Upper lobe of right lung (tissue), 1 donor: ENCODE measurements at regions not wholly inside any gene's neighbourhood (a gene's known extent, or its start where the extent isn't known, plus 50 kb on each side); places are given as distances from the start of the nearest gene placed in this dataset.

Source experiments
- ATAC-seq: fragments of 200-7000 bp; cut with Tn5 transposase; one replicate; pipeline ENCODE4 v1.9.1; 2020; ENCODE audit warnings: mild to moderate bottlenecking, moderate library complexity
- DNase-seq: peaks from one replicate; pipeline ENCODE4 v3.0.0-alpha.2; 2020
- H3K27ac ChIP-seq: fragments of 200-600 bp; one replicate; pipeline ENCODE4 v1.8.0; 2022
- H3K27me3 ChIP-seq: fragments of 200-600 bp; one replicate; pipeline ENCODE4 v1.8.0; 2022; ENCODE audit warnings: mild to moderate bottlenecking
- H3K36me3 ChIP-seq: fragments of 200-600 bp; one replicate; pipeline ENCODE4 v1.8.0; 2022
- H3K4me1 ChIP-seq: fragments of 200-600 bp; one replicate; pipeline ENCODE4 v1.8.0; 2022
- H3K4me3 ChIP-seq: fragments of 200-600 bp; one replicate; pipeline ENCODE4 v1.8.0; 2022; ENCODE audit warnings: mild to moderate bottlenecking
- H3K9me3 ChIP-seq: fragments of 200-600 bp; one replicate; pipeline ENCODE4 v1.8.0; 2022
- CTCF ChIP-seq: fragments of 200-600 bp; IDR thresholded peaks from one replicate; pipeline ENCODE4 v1.8.0; 2022; ENCODE audit warnings: antibody characterized with exemption
- intact Hi-C: fragments of 100-400 bp; cut with DNase I; formaldehyde crosslinking; loops from one replicate; pipeline ENCODE4 v1.11.0; 2022
- donor health status: DM: no; HTN: yes; CAD: no; lungs with severe emphysema.

GRCh38 chr5:13251623-13252376, 692.7 kb downstream of the DNAH5 start:
- H3K27me3 ChIP-seq: no peaks in the 10 kb centered on the region
- H3K27ac ChIP-seq: no peak overlapping the region
- DNase-seq: no peak
- H3K4me3 ChIP-seq: no peak overlapping the region
- H3K4me1 ChIP-seq: no peaks in the 10 kb centered on the region
- no peaks in the 10 kb centered on the region for H3K36me3 ChIP-seq
- intact Hi-C loops: no loop called here
- no peaks in the 10 kb centered on the region for H3K9me3 ChIP-seq
- ATAC-seq: peak; percentile 32
- no peak for TF ChIP-seq CTCF

GRCh38 chr5:13250464-13251291, 693.8 kb downstream of the DNAH5 start:
- Histone ChIP-seq H3K4me3 (no peak overlapping the region), H3K9me3 (no peaks in the 10 kb centered on the region), H3K27ac (no peak overlapping the region), H3K4me1 (no peaks in the 10 kb centered on the region), H3K36me3 (no peaks in the 10 kb centered on the region), H3K27me3 (no peaks in the 10 kb centered on the region)
- ATAC-seq (no peak), DNase-seq (no peak)
- TF ChIP-seq CTCF: peak; percentile 36
- intact Hi-C loops: no loop called here

- TF ChIP-seq CTCF: no peak
Observed at GRCh38 chr5:13249854-13250253, 694.6 kb downstream of the DNAH5 start.

GRCh38 chr5:13248253-13248652, 696.2 kb downstream of the DNAH5 start:
- no peak for TF ChIP-seq CTCF
- ATAC-seq (no peak), DNase-seq (no peak)
- Histone ChIP-seq H3K27me3 (no peaks in the 10 kb centered on the region), H3K4me1 (no peaks in the 10 kb centered on the region), H3K4me3 (no peak overlapping the region), H3K9me3 (no peaks in the 10 kb centered on the region), H3K36me3 (no peaks in the 10 kb centered on the region), H3K27ac (no peak overlapping the region)
- intact Hi-C loops: no loop called here

More at GRCh38 chr5:13249854-13250253, 694.6 kb downstream of the DNAH5 start:
- H3K27ac ChIP-seq: no peak overlapping the region
- no peaks in the 10 kb centered on the region for H3K4me1 ChIP-seq
- intact Hi-C loops: no loop called here
- no peak for DNase-seq
- H3K27me3 ChIP-seq: no peaks in the 10 kb centered on the region
- no peak overlapping the region for H3K4me3 ChIP-seq
- no peaks in the 10 kb centered on the region for H3K9me3 ChIP-seq
- no peak for ATAC-seq
- no peaks in the 10 kb centered on the region for H3K36me3 ChIP-seq

GRCh38 chr5:13246053-13246452, 698.4 kb downstream of the DNAH5 start:
- ATAC-seq: no peak
- H3K9me3 ChIP-seq: no peaks in the 10 kb centered on the region
- TF ChIP-seq CTCF: no peak
- no peak overlapping the region for H3K27ac ChIP-seq
- H3K27me3 ChIP-seq: no peaks in the 10 kb centered on the region
- H3K4me3 ChIP-seq: no peak overlapping the region
- H3K36me3 ChIP-seq: no peaks in the 10 kb centered on the region
- intact Hi-C loops: no loop called here
- no peaks in the 10 kb centered on the region for H3K4me1 ChIP-seq
- DNase-seq: no peak
